Gastrocnemius medialis (tissue), 4 donors: ENCODE measurements at regions not wholly inside any gene's neighbourhood (a gene's known extent, or its start where the extent isn't known, plus 50 kb on each side); places are given as distances from the start of the nearest gene placed in this dataset.

Experiments
- POLR2A ChIP-seq, 2 donors: fragments of 450-650 bp; IDR thresholded peaks; one replicate each; pipeline ENCODE4 v1.6.1; 2017; ENCODE audit warnings: antibody characterized with exemption in 2 of 2, mild to moderate bottlenecking in 2 of 2, moderate library complexity in 2 of 2
- TF ChIP-seq, protein P1 (sequence below), 5 experiments: fragments of 450-650 bp in 3 of 5; fragments of 200-600 bp in 2 of 5; sonication (generic) in 2 of 5; IDR thresholded peaks in 4 of 5; conservative IDR thresholded peaks in 1 of 5; 1 replicate in 4 of 5; 2 replicates in 1 of 5; pipeline ENCODE4 v1.5.1; 2016 to 2019; ENCODE audit warnings: antibody characterized with exemption in 5 of 5, mild to moderate bottlenecking in 3 of 5, moderate library complexity in 3 of 5

DNA sequence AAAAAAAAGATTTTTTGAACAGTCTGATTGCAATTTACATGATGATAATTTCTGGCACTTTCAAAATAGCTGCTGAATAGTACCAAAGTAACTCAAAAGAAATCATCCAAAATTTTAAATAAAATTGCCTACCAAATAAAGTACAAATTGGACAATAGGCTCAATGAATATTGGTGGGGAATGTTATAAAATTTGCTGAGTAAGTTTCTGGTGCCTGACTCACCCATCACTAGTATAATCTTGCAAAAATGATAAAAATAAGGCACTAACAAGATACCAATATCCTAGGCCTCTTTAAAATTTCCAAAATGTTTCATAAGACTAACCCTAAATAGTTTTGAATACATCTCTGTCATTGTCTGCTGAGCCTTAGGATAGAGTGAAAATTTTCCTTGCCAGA, 145.3 kb upstream of the LRFN5 start:
- TF ChIP-seq, protein P1, sequence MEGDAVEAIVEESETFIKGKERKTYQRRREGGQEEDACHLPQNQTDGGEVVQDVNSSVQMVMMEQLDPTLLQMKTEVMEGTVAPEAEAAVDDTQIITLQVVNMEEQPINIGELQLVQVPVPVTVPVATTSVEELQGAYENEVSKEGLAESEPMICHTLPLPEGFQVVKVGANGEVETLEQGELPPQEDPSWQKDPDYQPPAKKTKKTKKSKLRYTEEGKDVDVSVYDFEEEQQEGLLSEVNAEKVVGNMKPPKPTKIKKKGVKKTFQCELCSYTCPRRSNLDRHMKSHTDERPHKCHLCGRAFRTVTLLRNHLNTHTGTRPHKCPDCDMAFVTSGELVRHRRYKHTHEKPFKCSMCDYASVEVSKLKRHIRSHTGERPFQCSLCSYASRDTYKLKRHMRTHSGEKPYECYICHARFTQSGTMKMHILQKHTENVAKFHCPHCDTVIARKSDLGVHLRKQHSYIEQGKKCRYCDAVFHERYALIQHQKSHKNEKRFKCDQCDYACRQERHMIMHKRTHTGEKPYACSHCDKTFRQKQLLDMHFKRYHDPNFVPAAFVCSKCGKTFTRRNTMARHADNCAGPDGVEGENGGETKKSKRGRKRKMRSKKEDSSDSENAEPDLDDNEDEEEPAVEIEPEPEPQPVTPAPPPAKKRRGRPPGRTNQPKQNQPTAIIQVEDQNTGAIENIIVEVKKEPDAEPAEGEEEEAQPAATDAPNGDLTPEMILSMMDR (IDR thresholded peaks at IDR 0.05 in 4 of 5, conservative IDR thresholded peaks at IDR 0.05 in 1 of 5): no peak
- no peak for TF ChIP-seq POLR2A (IDR thresholded peaks at IDR 0.05)
